ENCODE measurements at regions not wholly inside any gene's neighbourhood (a gene's known extent, or its start where the extent isn't known, plus 50 kb on each side); places are given as distances from the start of the nearest gene placed in this dataset.

DNA sequence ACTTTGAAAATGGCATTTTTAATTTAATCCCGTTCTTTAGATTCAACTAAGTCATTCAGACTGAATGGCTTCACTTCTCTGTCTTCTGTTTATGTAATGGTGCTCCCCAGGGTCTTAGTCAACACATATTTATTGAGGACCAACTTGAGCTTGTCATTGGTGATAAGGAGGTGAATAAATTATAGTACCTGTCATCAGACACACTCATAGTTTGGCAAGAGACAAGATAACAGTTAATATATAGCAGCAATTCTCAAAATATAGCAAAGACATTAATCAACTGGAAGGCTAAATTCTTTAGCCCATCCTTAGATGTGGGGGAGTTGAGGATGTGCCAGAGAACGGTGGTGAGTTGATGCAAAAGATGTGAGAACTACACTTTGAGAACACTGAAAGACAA, 78.4 kb downstream of the MACIR start:
- no peak for DNase-seq

DNA sequence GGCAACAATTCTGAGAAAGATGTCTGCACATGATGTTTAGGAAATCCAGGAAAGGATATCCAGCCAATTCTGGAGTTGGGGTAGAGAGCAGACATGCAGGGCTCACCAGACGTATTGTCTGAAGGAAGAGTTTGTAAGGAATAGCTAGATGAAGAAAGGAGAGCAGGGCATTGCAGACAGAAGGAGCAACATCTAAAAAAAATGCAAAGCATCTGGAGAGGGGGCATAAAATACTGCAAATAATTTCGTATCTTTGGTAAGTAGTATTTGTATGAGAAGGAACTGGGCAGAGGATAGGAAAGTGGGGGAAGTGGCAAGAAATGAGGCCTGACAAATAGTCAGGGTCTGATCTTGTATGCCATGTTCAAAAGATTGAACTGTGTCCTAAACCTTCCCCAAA, 74.8 kb downstream of the MACIR start:
- no peak for DNase-seq

DNA sequence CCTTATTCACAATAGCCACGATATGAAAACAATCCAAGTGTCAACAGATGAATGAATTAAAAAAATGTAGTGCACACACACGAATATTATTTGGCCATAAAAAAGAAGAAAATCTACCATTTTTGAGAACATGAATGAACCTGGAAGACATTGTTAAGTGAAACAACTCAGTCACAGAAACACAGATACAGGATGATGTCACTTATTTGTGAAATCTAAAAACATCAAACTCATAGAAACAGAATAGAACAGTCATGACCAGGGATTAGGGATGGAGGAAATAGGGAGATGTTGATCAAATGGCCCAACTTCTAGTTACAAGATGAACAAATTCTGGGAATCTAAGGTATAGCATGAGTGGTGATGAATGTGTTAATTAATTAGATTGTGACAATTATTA, 72.3 kb downstream of the MACIR start:
- no peak for DNase-seq

Measured in CD4-positive, alpha-beta T cell treated with Interleukin-21 for 1 hour (primary cell).